Heart right ventricle (tissue), 16 donors: ENCODE measurements at regions not wholly inside any gene's neighbourhood (a gene's known extent, or its start where the extent isn't known, plus 50 kb on each side); places are given as distances from the start of the nearest gene placed in this dataset.
A peak's percentile ranks its signal among the peaks of the same experiment; 100 is the strongest.

Experiments
- ATAC-seq, 8 donors: fragments of 200-7000 bp; cut with Tn5 transposase; one replicate each; pipeline ENCODE4 v1.9.1; 2020; ENCODE audit warnings: mild to moderate bottlenecking in 8 of 8, moderate library complexity in 8 of 8, moderate number of reproducible peaks in 1 of 8
- DNase-seq, 2 donors: peaks; one replicate each; pipeline ENCODE4 v3.0.0-alpha.2; 2020
- H3K27ac ChIP-seq, 10 donors: fragments of 200-600 bp; sonication (generic) in 2 of 10; one replicate each; pipeline versions ENCODE4 v1.5.0 to v1.8.0; 2020 to 2022; ENCODE audit warnings: mild to moderate bottlenecking in 3 of 10
- H3K27me3 ChIP-seq, 7 donors: fragments of 200-600 bp; one replicate each; pipeline ENCODE4 v1.8.0; 2021 to 2022; ENCODE audit warnings: mild to moderate bottlenecking in 2 of 7
- H3K36me3 ChIP-seq, 9 donors: fragments of 200-600 bp; sonication (generic) in 1 of 9; one replicate each; pipeline versions ENCODE4 v1.5.0 to v1.8.0; 2020 to 2022; ENCODE audit warnings: mild to moderate bottlenecking in 2 of 9
- H3K4me1 ChIP-seq, 9 donors: fragments of 200-600 bp; sonication (generic) in 1 of 9; one replicate each; pipeline versions ENCODE4 v1.5.0 to v1.8.0; 2020 to 2022; ENCODE audit warnings: mild to moderate bottlenecking in 4 of 9
- H3K4me3 ChIP-seq, 10 donors: fragments of 200-600 bp; sonication (generic) in 2 of 10; one replicate each; pipeline versions ENCODE4 v1.5.0 to v1.8.0; 2020 to 2022; ENCODE audit warnings: mild to moderate bottlenecking in 7 of 10, moderate library complexity in 2 of 10
- H3K9me3 ChIP-seq, 11 donors: fragments of 200-600 bp in 10 of 11; sonication (generic) in 2 of 11; one replicate each; pipeline versions ENCODE4 v1.5.0 to v1.8.0; 2013 to 2022; ENCODE audit warnings: mild to moderate bottlenecking in 2 of 11, control low read depth in 1 of 11, moderate library complexity in 1 of 11
- WGBS, 2 donors: extraction: QIAGEN DNeasy Blood & Tissue Kit; methylation state at CpG; one replicate each; pipeline ENCODE4 v1.1.7; 2013; ENCODE audit warnings: inconsistent platforms in 1 of 2; 5-methylcytosine and 5-hydroxymethylcytosine counted together
- intact Hi-C, 10 donors: fragments of 100-400 bp; cut with DNase I; formaldehyde crosslinking; loops; one replicate each; pipeline versions ENCODE4 v1.11.1 to v1.14.2; 2022
- TF ChIP-seq, protein P1 (sequence below), 9 donors: fragments of 200-600 bp; sonication (generic) in 2 of 9; IDR thresholded peaks; one replicate each; pipeline versions ENCODE4 v1.5.0 to v1.8.0; 2021 to 2022; ENCODE audit warnings: antibody characterized with exemption in 9 of 9, mild to moderate bottlenecking in 5 of 9, moderate library complexity in 1 of 9
- donor health status: Arrhythmogenic right ventricular cardiomyopathy.
- donor health status: ischemic (EF 13 %, LVEDD 7.1; RV severe dilation, severe dysfunction).
- donor health status: healthy with polysubstance abuse.
- donor health status: DM: no; HTN: yes; CAD: no.
- donor health status: DM: no; HTN: no; CAD: no.
- donor health status: ischemic (EF 25% LVEDD 6.9; RV normal size, moderate dysfunction).
- donor health status: ischemic (EF 25% LVEDD 5.7; RV mildly dilated, moderate dysfunction).
- donor health status: healthy.
- donor health status: DM: yes; HTN: yes; CAD: no.
- donor health status: Ischemic cardiomyopathy.
- donor health status: ischemic (EF 35%, LVEDD 5.7; RV mildly dilated, moderate dysfunction).
- donor health status: nonischemic (EF 11% LVEDD 7.7; RV severe dilation, severe dysfunction).
- donor health status: DM: yes; HTN: yes; CAD: no.
- donor health status: PGD.
- donor health status: ischemic (EF 29% LVEDD 5.4; RV normal size, mild dysfunction).
- donor health status: nonischemic (EF 23%, LVEDD 6.1; RV moderate dilation, normal function).

DNA sequence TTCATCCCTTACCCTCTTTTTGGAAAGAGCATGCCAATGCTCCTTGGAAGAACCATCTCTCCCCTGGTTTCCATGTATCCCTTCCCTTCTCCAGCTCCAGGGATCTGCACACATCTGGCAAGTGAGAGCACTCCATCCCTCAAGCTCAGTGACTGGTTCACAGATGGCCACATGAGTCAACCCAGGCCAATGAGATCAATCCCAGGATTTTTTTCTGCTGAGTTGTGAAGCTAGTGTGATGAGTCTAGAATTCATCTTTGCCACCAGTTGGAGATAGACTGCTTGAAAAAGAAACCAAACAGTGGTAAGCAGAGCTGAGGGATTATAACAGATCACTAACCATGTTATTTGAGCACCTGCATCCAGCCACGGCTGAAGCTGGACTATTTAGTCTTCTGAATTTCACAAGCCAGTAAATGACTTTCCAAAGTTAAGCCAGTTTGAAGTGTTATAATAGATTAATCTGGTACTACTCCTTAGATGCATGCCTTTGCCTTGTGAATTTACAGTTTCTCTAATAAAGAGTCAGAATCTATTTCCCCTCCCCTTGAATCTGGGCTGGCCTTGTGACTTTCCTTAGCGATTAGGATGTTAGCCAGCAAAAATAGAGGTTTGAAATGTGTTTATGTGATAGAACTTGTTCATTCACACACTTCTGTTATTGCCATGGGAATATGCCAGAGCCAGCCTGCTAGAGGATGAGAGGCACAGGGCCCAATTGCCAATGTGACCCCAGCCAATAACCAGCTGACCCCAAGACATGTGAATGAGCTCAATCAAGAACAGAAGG lies 159.8 kb downstream of the WNT5A start:
- 77 to 88% methylated on average over 2 of the region's 2 CpGs for WGBS, 2 donors
- Histone ChIP-seq H3K36me3 (no peaks in the 10 kb centered on the region), H3K4me3 (no peak overlapping the region), H3K27me3 (no peaks in the 10 kb centered on the region), H3K27ac (no peak overlapping the region), H3K4me1 (no peaks in the 10 kb centered on the region), H3K9me3 (no peaks in the 10 kb centered on the region)
- intact Hi-C loops, result no loop called here
- ATAC-seq (no peak), DNase-seq (no peak)
- TF ChIP-seq, protein P1, sequence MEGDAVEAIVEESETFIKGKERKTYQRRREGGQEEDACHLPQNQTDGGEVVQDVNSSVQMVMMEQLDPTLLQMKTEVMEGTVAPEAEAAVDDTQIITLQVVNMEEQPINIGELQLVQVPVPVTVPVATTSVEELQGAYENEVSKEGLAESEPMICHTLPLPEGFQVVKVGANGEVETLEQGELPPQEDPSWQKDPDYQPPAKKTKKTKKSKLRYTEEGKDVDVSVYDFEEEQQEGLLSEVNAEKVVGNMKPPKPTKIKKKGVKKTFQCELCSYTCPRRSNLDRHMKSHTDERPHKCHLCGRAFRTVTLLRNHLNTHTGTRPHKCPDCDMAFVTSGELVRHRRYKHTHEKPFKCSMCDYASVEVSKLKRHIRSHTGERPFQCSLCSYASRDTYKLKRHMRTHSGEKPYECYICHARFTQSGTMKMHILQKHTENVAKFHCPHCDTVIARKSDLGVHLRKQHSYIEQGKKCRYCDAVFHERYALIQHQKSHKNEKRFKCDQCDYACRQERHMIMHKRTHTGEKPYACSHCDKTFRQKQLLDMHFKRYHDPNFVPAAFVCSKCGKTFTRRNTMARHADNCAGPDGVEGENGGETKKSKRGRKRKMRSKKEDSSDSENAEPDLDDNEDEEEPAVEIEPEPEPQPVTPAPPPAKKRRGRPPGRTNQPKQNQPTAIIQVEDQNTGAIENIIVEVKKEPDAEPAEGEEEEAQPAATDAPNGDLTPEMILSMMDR (IDR thresholded peaks at IDR 0.05), result no peak

DNA sequence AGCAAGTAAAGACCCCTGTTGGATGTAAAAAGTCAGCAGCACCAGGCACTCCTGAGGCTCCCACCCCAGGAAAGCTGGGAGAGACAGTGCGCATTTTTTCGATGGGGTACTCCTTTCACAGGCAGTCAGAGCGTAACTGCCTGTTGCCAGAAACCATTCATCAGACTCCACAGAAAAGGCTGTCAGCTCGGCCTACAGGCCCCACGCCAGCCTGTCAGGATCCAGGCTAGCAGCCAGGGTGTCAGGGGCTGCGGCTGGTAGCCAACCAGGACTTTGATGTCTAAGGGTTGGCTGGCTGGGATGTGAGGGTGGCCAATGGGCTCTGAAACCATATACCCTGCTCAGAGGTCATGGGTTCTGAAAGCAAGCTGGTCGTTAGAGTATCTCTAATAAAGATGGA lies 164.5 kb downstream of the WNT5A start:
- peak in 3 of 8 donors; percentile 33 to 73 (median 57) for ATAC-seq
- Histone ChIP-seq H3K27ac (no peak overlapping the region), H3K4me3 (no peak overlapping the region), H3K4me1 (no peaks in the 10 kb centered on the region), H3K9me3 (no peaks in the 10 kb centered on the region), H3K36me3 (no peaks in the 10 kb centered on the region), H3K27me3 (no peaks in the 10 kb centered on the region)
- 66 to 72% methylated on average over 7 of the region's 7 CpGs for WGBS, 2 donors
- DNase-seq, result peak in 1 of 2 donors; percentile 26
- intact Hi-C loops, result no loop called here
- TF ChIP-seq, protein P1 (IDR thresholded peaks at IDR 0.05), result no peak

DNA sequence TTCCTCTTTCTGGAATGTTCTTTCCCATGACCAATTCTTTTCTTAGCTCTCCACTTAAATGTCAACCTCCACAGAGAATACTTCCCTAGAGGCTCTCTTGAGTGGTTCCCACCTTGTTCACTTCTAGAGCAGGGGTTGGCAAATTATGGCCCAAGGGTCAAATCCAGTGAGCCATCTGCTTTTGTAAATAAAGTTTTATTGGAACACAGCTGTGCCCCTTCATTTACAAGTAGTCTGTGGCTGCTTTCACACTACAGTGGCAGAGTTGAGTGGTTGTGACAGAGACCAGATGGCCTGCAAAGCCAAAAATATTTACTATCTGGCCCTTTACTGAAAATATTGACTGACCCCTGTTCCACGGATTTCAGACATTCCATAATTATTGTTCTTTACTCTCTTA lies 166.2 kb downstream of the WNT5A start:
- Histone ChIP-seq H3K4me3 (no peak overlapping the region), H3K4me1 (no peaks in the 10 kb centered on the region), H3K27ac (no peak overlapping the region), H3K27me3 (no peaks in the 10 kb centered on the region), H3K36me3 (no peaks in the 10 kb centered on the region), H3K9me3 (no peaks in the 10 kb centered on the region)
- TF ChIP-seq, protein P1 (IDR thresholded peaks at IDR 0.05), result no peak
- ATAC-seq (no peak), DNase-seq (no peak)
- intact Hi-C loops, result no loop called here
- 59 to 71% methylated on average over 1 of the region's 1 CpG for WGBS, 2 donors

DNA sequence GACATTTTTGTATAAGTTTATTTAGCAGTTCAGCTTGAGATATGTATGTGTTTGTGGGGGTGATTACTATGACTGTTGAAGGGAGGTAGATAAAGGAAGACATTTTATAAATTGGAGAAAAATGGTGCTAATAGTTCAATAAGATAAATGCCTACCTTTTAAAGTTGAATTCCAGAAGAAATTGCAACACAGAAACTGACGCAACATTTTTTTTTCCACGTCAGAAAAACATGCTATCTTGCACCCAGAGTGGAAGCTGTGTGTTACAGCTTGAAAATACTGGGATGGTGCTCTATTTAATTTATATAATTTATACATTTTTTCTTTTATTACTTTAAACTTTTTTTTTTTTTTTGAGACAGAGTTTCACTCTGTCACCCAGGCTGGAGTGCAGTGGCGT lies 171.7 kb downstream of the WNT5A start:
- ATAC-seq, result no peak

More for the DNA sequence above, 171.7 kb downstream of the WNT5A start:
- no peaks in the 10 kb centered on the region for H3K27me3 ChIP-seq
- 63 to 91% methylated on average over 3 of the region's 3 CpGs for WGBS, 2 donors
- H3K9me3 ChIP-seq, result no peaks in the 10 kb centered on the region
- intact Hi-C loops, result no loop called here
- no peak overlapping the region for H3K27ac ChIP-seq
- no peaks in the 10 kb centered on the region for H3K4me1 ChIP-seq
- no peak overlapping the region for H3K4me3 ChIP-seq
- H3K36me3 ChIP-seq, result no peaks in the 10 kb centered on the region
- TF ChIP-seq, protein P1 (IDR thresholded peaks at IDR 0.05), result no peak
- DNase-seq, result no peak
